Astrocyte (in vitro differentiated cells and primary cell): ENCODE measurements at regions not wholly inside any gene's neighbourhood (a gene's known extent, or its start where the extent isn't known, plus 50 kb on each side); places are given as distances from the start of the nearest gene placed in this dataset.

Experiments
- DNase-seq: peaks from one replicate; pipeline ENCODE4 v3.0.0-alpha.2; 2010; ENCODE audit warnings: low read depth
- FAIRE-seq: peaks from 2 replicates; lab custom pipeline; 2011; peaks lifted over from hg19 to GRCh38; lab: Jason Lieb, UNC
- H2AFZ ChIP-seq: 2 replicates; pipeline ENCODE4 v1.6.0; 2012; ENCODE audit warnings: low read depth, low read length, inconsistent platforms
- H3K27ac ChIP-seq: 2 replicates; pipeline ENCODE4 v1.5.1; 2011; ENCODE audit warnings: low read depth, low read length, inconsistent platforms
- H3K27me3 ChIP-seq: 2 replicates; pipeline ENCODE4 v1.6.0; 2011; ENCODE audit warnings: low read length, inconsistent platforms; ENCODE audit not compliant: insufficient read depth
- H3K36me3 ChIP-seq: 2 replicates; pipeline ENCODE4 v1.5.1; 2011; ENCODE audit warnings: low read length, inconsistent platforms; ENCODE audit not compliant: insufficient read depth
- H3K4me1 ChIP-seq: 2 replicates; pipeline ENCODE4 v1.5.1; 2011; ENCODE audit warnings: low read length, inconsistent platforms; ENCODE audit not compliant: insufficient read depth
- H3K4me2 ChIP-seq: 2 replicates; pipeline ENCODE4 v1.6.0; 2012; ENCODE audit warnings: low read length, inconsistent platforms
- H3K4me3 ChIP-seq: 2 replicates; pipeline ENCODE4 v1.5.1; 2011; ENCODE audit warnings: low read depth, mild to moderate bottlenecking, low read length, inconsistent platforms; ENCODE audit not compliant: insufficient read depth
- H3K79me2 ChIP-seq: 2 replicates; pipeline ENCODE4 v1.6.0; 2012; ENCODE audit warnings: mild to moderate bottlenecking, low read length, inconsistent platforms; ENCODE audit not compliant: insufficient read depth
- H3K9ac ChIP-seq: 2 replicates; pipeline ENCODE4 v1.6.0; 2012; ENCODE audit warnings: mild to moderate bottlenecking, low read length, inconsistent platforms
- H3K9me3 ChIP-seq: 2 replicates; pipeline ENCODE4 v1.5.1; 2012; ENCODE audit warnings: low read depth, mild to moderate bottlenecking, low read length, inconsistent platforms; ENCODE audit not compliant: insufficient read depth
- H4K20me1 ChIP-seq: 2 replicates; pipeline ENCODE4 v1.6.0; 2012; ENCODE audit warnings: low read length, inconsistent platforms; ENCODE audit not compliant: insufficient read depth
- H3K27ac Mint-ChIP-seq: one replicate; pipeline ENCODE4 v1.8.0; 2021; ENCODE audit warnings: mild to moderate bottlenecking, mixed read lengths; ENCODE audit not compliant: unreplicated experiment
- H3K27me3 Mint-ChIP-seq: one replicate; pipeline ENCODE4 v1.8.0; 2021; ENCODE audit warnings: low read depth, mixed read lengths; ENCODE audit not compliant: unreplicated experiment
- H3K36me3 Mint-ChIP-seq: one replicate; pipeline ENCODE4 v1.8.0; 2021; ENCODE audit warnings: low read depth, mixed read lengths; ENCODE audit not compliant: unreplicated experiment
- H3K4me1 Mint-ChIP-seq: one replicate; pipeline ENCODE4 v1.8.0; 2021; ENCODE audit warnings: low read depth, mixed read lengths; ENCODE audit not compliant: unreplicated experiment
- H3K4me3 Mint-ChIP-seq: one replicate; pipeline ENCODE4 v1.8.0; 2021; ENCODE audit warnings: mild to moderate bottlenecking, moderate library complexity, mixed read lengths; ENCODE audit not compliant: unreplicated experiment
- H3K9me3 Mint-ChIP-seq: one replicate; pipeline ENCODE4 v1.8.0; 2021; ENCODE audit warnings: mild to moderate bottlenecking, mixed read lengths; ENCODE audit not compliant: unreplicated experiment
- EZH2 ChIP-seq: IDR thresholded peaks from 2 replicates; pipeline ENCODE4 v1.6.1; 2012; ENCODE audit warnings: mild to moderate bottlenecking, low read length, inconsistent platforms; ENCODE audit not compliant: insufficient read depth
- TF ChIP-seq, protein P1 (sequence below): IDR thresholded peaks from 2 replicates; pipeline ENCODE4 v1.5.1; 2011; ENCODE audit warnings: low read depth, mild to moderate bottlenecking, inconsistent platforms, low read length, moderate library complexity; ENCODE audit not compliant: insufficient read depth

- H3K36me3 ChIP-seq, result no peaks in the 10 kb centered on the region
- H3K4me1 ChIP-seq, result no peaks in the 10 kb centered on the region
- Mint-ChIP-seq H3K4me1 (peaks cover 4% of the 10 kb centered on the region), H3K9me3 (no peaks in the 10 kb centered on the region), H3K4me3 (no peak overlapping the region), H3K36me3 (no peaks in the 10 kb centered on the region), H3K27ac (no peak overlapping the region), H3K27me3 (peaks cover 34% of the 10 kb centered on the region)
- no peak for FAIRE-seq
- TF ChIP-seq EZH2, result no peak
- TF ChIP-seq, protein P1, sequence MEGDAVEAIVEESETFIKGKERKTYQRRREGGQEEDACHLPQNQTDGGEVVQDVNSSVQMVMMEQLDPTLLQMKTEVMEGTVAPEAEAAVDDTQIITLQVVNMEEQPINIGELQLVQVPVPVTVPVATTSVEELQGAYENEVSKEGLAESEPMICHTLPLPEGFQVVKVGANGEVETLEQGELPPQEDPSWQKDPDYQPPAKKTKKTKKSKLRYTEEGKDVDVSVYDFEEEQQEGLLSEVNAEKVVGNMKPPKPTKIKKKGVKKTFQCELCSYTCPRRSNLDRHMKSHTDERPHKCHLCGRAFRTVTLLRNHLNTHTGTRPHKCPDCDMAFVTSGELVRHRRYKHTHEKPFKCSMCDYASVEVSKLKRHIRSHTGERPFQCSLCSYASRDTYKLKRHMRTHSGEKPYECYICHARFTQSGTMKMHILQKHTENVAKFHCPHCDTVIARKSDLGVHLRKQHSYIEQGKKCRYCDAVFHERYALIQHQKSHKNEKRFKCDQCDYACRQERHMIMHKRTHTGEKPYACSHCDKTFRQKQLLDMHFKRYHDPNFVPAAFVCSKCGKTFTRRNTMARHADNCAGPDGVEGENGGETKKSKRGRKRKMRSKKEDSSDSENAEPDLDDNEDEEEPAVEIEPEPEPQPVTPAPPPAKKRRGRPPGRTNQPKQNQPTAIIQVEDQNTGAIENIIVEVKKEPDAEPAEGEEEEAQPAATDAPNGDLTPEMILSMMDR, result no peak
- no peaks in the 10 kb centered on the region for H3K9me3 ChIP-seq
- no peak overlapping the region for H2AFZ ChIP-seq
- H3K4me2 ChIP-seq, result no peak overlapping the region
- no peaks in the 10 kb centered on the region for H3K79me2 ChIP-seq
- H4K20me1 ChIP-seq, result no peaks in the 10 kb centered on the region
- no peak overlapping the region for H3K9ac ChIP-seq
- H3K27ac ChIP-seq, result no peak overlapping the region
- no peak for DNase-seq
- no peak overlapping the region for H3K4me3 ChIP-seq
- H3K27me3 ChIP-seq, result peaks cover 7% of the 10 kb centered on the region
Observed at GRCh38 chr2:16018277-16019059, 78.1 kb downstream of the MYCN start.

DNA sequence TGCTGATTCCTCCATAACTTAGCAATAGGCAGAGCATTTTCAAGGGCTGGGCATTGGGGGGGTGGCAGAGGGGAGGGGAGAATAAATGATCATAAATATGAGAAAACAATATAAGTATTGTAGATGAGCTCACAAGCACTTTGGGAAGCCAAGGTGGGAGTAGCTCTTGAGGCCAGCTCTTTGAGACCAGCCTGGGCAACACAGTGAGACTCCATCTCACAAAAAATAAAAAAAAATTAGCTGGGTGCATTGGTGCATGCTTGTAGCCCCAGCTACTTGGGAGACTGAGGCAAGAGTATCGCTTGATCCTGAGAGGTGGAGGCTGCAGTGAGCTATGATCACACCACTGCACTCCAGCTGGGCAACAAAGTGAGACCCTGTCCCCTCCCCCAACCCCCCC lies 75.9 kb downstream of the MYCN start:
- Histone ChIP-seq H4K20me1 (no peaks in the 10 kb centered on the region), H3K27me3 (peaks cover 8% of the 10 kb centered on the region), H2AFZ (no peak overlapping the region), H3K9ac (no peak overlapping the region), H3K79me2 (no peaks in the 10 kb centered on the region), H3K4me2 (no peak overlapping the region), H3K4me1 (no peaks in the 10 kb centered on the region), H3K27ac (no peak overlapping the region), H3K36me3 (no peaks in the 10 kb centered on the region), H3K4me3 (no peak overlapping the region), H3K9me3 (no peaks in the 10 kb centered on the region)
- Mint-ChIP-seq H3K9me3 (no peaks in the 10 kb centered on the region), H3K27me3 (peaks cover 31% of the 10 kb centered on the region), H3K4me3 (no peak overlapping the region), H3K36me3 (no peaks in the 10 kb centered on the region), H3K27ac (no peak overlapping the region), H3K4me1 (peaks cover 4% of the 10 kb centered on the region)
- DNase-seq (no peak), FAIRE-seq (no peak)
- TF ChIP-seq, protein P1, result no peak
- no peak for TF ChIP-seq EZH2

DNA sequence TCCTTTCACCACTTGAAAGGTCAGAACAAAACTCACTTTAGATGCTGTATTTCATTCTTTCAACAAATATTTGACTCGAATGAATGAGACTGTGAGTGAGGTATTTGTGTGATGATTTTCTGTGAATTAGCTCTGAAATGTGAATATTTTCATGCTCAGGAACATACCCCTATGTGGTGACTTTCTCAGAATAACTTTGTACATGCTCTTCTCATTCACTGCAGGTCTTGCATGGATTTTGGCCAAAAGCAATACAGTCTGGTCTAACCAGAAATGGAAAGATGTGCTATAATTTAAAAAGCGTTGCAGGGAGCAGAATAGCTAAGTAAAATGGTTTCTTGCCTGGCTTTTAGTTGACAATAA lies 75.5 kb downstream of the MYCN start:
- no peak for FAIRE-seq
- H3K79me2 ChIP-seq, result no peaks in the 10 kb centered on the region
- H3K27ac Mint-ChIP-seq, result no peak overlapping the region
- H3K4me3 ChIP-seq, result no peak overlapping the region
- peaks cover 4% of the 10 kb centered on the region for H3K4me1 Mint-ChIP-seq
- H2AFZ ChIP-seq, result no peak overlapping the region
- no peaks in the 10 kb centered on the region for H3K36me3 ChIP-seq
- H4K20me1 ChIP-seq, result no peaks in the 10 kb centered on the region
- H3K27ac ChIP-seq, result no peak overlapping the region
- H3K36me3 Mint-ChIP-seq, result no peaks in the 10 kb centered on the region
- H3K4me1 ChIP-seq, result no peaks in the 10 kb centered on the region
- no peak overlapping the region for H3K4me3 Mint-ChIP-seq
- no peak overlapping the region for H3K4me2 ChIP-seq
- peaks cover 10% of the 10 kb centered on the region for H3K27me3 ChIP-seq
- no peak for DNase-seq
- H3K9ac ChIP-seq, result no peak overlapping the region
- TF ChIP-seq EZH2, result no peak
- TF ChIP-seq, protein P1, result no peak
- H3K27me3 Mint-ChIP-seq, result peaks cover 31% of the 10 kb centered on the region
- H3K9me3 Mint-ChIP-seq, result no peaks in the 10 kb centered on the region
- no peaks in the 10 kb centered on the region for H3K9me3 ChIP-seq
